ENCODE measurements at regions not wholly inside any gene's neighbourhood (a gene's known extent, or its start where the extent isn't known, plus 50 kb on each side); places are given as distances from the start of the nearest gene placed in this dataset.

DNA sequence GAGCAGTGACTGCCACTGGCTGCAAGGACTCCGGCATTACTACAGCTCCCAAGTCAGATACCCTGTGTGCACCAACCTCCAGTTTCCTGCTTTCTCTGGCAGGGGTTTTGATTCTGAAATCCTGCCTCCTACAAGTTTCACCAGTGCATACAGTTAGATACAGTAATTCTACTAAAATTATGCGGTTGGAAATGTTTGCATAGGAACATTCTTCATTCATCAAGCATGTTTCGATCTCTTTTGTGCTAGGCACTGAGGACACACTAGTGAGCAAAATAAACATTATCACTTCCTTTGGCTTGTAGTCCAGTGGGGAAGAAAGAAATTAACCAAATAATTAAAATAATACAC, 152.2 kb downstream of the TMEM167A start:
- no peaks in the 10 kb centered on the region for H3K27me3 ChIP-seq

DNA sequence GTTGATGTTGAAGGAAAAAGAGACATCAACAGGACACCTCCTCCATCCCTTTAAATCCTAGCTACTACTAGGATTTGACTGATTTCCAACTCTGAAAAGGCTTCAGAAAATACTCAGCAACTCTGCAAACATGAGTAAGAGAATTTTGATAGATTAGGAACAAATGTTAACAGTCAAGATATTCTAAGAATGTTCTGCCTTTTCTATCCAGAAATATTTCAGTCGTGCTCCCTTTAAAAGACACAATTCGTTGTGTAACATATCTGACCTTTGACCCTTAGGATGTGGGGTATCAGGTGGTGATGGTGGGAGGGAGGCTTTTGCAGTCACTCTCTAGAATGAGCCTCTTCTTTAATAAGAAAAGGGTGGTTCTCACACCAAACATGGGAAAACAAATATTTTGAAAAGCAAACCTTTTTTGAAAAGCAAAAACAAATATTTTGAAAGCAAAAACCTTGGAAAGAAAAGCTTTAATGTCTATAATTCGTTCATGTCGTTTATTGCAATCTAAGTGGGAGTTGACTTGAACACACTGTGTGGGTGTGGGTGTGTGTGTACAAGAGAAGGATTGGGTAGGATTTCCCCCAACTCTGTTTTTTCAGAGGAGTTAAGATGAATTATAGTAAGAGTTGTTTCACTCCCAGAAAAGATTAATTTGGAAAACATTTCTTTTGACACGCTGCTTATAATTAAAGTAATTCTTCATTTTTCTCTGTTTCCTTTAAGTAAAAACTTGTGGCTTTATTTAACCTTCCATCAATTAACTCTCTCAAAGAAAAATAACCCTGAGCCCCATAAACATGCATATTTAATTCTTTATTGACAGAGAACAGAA, 152.8 kb downstream of the TMEM167A start:
- Histone ChIP-seq H3K27me3 (no peaks in the 10 kb centered on the region), H3K36me3 (no peaks in the 10 kb centered on the region), H3K4me1 (ENCODE audit: low read depth) (peaks cover 3% of the 10 kb centered on the region), H3K9me3 (ENCODE audit: low read depth) (no peaks in the 10 kb centered on the region), H3K4me3 (no peak overlapping the region), H3K27ac (no peak overlapping the region)
- peak in 1 of 2 donors; percentile 71 for DNase-seq (ENCODE audit: low read depth in 1 of 2, low spot score in 1 of 2)
- TF ChIP-seq, protein P1, sequence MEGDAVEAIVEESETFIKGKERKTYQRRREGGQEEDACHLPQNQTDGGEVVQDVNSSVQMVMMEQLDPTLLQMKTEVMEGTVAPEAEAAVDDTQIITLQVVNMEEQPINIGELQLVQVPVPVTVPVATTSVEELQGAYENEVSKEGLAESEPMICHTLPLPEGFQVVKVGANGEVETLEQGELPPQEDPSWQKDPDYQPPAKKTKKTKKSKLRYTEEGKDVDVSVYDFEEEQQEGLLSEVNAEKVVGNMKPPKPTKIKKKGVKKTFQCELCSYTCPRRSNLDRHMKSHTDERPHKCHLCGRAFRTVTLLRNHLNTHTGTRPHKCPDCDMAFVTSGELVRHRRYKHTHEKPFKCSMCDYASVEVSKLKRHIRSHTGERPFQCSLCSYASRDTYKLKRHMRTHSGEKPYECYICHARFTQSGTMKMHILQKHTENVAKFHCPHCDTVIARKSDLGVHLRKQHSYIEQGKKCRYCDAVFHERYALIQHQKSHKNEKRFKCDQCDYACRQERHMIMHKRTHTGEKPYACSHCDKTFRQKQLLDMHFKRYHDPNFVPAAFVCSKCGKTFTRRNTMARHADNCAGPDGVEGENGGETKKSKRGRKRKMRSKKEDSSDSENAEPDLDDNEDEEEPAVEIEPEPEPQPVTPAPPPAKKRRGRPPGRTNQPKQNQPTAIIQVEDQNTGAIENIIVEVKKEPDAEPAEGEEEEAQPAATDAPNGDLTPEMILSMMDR (IDR thresholded peaks at IDR 0.05; ENCODE audit: low read depth, low read length), result no peak

More for the DNA sequence above, 152.2 kb downstream of the TMEM167A start:
- peaks cover 3% of the 10 kb centered on the region for H3K4me1 ChIP-seq (ENCODE audit: low read depth)
- TF ChIP-seq, protein P1 (IDR thresholded peaks at IDR 0.05; ENCODE audit: low read depth, low read length), result no peak
- no peaks in the 10 kb centered on the region for H3K36me3 ChIP-seq
- no peak overlapping the region for H3K27ac ChIP-seq
- no peak overlapping the region for H3K4me3 ChIP-seq
- DNase-seq (ENCODE audit: low read depth in 1 of 2, low spot score in 1 of 2), result peak in 1 of 2 donors; percentile 61
- H3K9me3 ChIP-seq (ENCODE audit: low read depth), result no peaks in the 10 kb centered on the region

DNA sequence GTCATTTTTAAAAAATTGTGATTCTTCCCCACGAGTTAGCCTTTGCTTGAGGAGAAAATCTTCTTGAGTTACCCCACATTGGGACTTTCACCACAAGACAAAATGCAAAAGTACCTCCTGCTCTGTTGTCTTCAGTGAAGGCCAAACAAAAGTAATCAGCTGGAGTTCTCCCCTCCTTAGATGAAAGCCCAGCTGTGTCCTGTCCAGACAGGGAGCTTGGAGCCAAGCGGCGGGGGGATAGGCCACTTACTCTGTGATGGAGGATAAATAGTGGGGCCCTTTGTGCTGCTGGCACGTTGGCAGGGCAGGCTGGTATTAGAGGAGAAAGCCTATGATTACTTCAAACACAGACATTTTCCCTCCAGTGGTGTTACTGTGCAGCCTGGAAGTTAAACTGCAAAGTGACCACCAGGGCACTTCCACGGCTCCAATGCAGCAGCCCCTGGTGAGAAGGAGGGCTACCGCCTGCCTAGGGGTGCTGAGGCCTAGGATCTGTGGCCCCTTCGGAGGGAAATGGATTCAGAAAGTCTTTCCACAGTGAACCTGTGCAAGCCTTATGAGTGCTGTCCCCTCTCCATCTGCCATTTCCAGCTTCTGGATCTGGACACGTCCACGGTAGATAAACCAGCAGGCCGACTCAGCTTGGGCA, 155.0 kb downstream of the TMEM167A start:
- no peaks in the 10 kb centered on the region for H3K27me3 ChIP-seq
- H3K4me3 ChIP-seq, result no peak overlapping the region
- no peak overlapping the region for H3K27ac ChIP-seq
- H3K9me3 ChIP-seq (ENCODE audit: low read depth), result no peaks in the 10 kb centered on the region
- H3K36me3 ChIP-seq, result no peaks in the 10 kb centered on the region
- DNase-seq (ENCODE audit: low read depth in 1 of 2, low spot score in 1 of 2), result no peak
- TF ChIP-seq, protein P1 (IDR thresholded peaks at IDR 0.05; ENCODE audit: low read depth, low read length), result no peak
- H3K4me1 ChIP-seq (ENCODE audit: low read depth), result peaks cover 3% of the 10 kb centered on the region

DNA sequence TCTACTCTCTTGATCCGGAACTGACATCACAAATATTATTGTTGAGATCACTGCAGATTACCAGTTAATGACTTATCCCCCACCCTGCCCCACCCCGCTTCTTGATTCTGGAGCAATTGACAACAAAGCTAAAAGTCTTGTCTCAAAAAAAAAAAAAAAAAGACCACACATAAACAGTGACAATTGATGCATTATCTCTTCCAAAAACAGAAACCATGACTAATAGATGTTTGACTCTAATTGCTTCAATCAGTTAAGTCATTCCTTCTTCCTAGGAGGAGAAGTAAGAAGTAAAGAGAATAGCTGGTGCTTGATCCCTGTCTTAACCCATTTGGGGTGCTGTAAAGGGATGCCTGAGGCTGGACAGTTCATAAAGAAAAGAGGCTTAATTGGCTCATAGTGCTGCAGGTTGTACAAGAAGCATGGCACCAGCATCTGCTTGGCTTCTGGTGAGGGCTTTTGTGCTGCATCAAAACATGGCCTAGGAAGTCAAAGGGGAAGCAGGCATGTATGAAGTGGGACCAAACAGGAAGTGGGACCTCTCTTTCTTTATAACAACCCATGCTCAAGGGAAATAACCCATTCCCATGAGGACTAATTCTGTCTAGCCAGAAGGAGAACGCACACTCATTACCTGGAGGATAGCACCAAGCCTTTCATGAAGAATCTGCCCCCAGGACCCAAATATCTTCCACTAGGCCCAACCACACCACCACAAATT, 158.7 kb downstream of the TMEM167A start:
- no peak for DNase-seq (ENCODE audit: low read depth in 1 of 2, low spot score in 1 of 2)
- no peak overlapping the region for H3K4me3 ChIP-seq

DNA sequence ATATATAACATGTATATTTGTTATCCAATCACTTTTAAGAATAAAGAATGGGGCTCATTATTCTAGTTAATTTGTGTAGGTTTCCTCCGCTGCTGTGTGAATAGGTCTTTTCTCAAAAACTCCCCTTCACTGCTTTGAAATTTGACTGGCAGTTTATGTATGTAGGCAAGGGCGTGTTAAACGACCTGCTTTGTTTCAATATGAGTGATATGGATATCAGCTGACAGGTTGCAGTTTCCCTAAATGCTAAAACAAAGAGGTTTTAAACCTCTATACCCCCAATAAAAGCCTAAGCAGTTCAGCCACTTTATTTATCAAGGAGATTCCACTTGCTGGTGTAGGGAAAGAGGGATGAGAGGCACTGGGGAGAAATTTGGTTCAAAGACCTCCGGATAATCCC, 159.6 kb downstream of the TMEM167A start:
- TF ChIP-seq, protein P1 (IDR thresholded peaks at IDR 0.05; ENCODE audit: low read depth, low read length), result no peak
- DNase-seq (ENCODE audit: low read depth in 1 of 2, low spot score in 1 of 2), result no peak
- no peak overlapping the region for H3K27ac ChIP-seq
- H3K4me1 ChIP-seq (ENCODE audit: low read depth), result no peaks in the 10 kb centered on the region
- no peaks in the 10 kb centered on the region for H3K27me3 ChIP-seq
- no peaks in the 10 kb centered on the region for H3K9me3 ChIP-seq (ENCODE audit: low read depth)
- no peaks in the 10 kb centered on the region for H3K36me3 ChIP-seq
- H3K4me3 ChIP-seq, result no peak overlapping the region

More for the DNA sequence above, 158.7 kb downstream of the TMEM167A start:
- no peaks in the 10 kb centered on the region for H3K36me3 ChIP-seq
- H3K9me3 ChIP-seq (ENCODE audit: low read depth), result no peaks in the 10 kb centered on the region
- H3K4me1 ChIP-seq (ENCODE audit: low read depth), result no peaks in the 10 kb centered on the region
- no peaks in the 10 kb centered on the region for H3K27me3 ChIP-seq
- TF ChIP-seq, protein P1 (IDR thresholded peaks at IDR 0.05; ENCODE audit: low read depth, low read length), result no peak
- no peak overlapping the region for H3K27ac ChIP-seq

Data from cardiac muscle cell (in vitro differentiated cells and primary cell).